GM10266 (cell line): ENCODE measurements at regions not wholly inside any gene's neighbourhood (a gene's known extent, or its start where the extent isn't known, plus 50 kb on each side); places are given as distances from the start of the nearest gene placed in this dataset.

Experiments used
- DNase-seq: peaks from one replicate; pipeline ENCODE4 v3.0.0; 2012; ENCODE audit errors: extremely low spot score
- TF ChIP-seq, protein P1 (sequence below): IDR thresholded peaks from 2 replicates; pipeline ENCODE4 v1.5.1; 2012; ENCODE audit warnings: mild to moderate bottlenecking, low read depth; ENCODE audit not compliant: control insufficient read depth, insufficient read depth; ENCODE audit errors: missing control alignments

GRCh38 chr2:234669001-234669400 lies 172.1 kb upstream of the ARL4C start:
- DNase-seq: no peak
- TF ChIP-seq, protein P1, sequence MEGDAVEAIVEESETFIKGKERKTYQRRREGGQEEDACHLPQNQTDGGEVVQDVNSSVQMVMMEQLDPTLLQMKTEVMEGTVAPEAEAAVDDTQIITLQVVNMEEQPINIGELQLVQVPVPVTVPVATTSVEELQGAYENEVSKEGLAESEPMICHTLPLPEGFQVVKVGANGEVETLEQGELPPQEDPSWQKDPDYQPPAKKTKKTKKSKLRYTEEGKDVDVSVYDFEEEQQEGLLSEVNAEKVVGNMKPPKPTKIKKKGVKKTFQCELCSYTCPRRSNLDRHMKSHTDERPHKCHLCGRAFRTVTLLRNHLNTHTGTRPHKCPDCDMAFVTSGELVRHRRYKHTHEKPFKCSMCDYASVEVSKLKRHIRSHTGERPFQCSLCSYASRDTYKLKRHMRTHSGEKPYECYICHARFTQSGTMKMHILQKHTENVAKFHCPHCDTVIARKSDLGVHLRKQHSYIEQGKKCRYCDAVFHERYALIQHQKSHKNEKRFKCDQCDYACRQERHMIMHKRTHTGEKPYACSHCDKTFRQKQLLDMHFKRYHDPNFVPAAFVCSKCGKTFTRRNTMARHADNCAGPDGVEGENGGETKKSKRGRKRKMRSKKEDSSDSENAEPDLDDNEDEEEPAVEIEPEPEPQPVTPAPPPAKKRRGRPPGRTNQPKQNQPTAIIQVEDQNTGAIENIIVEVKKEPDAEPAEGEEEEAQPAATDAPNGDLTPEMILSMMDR: no peak

DNA sequence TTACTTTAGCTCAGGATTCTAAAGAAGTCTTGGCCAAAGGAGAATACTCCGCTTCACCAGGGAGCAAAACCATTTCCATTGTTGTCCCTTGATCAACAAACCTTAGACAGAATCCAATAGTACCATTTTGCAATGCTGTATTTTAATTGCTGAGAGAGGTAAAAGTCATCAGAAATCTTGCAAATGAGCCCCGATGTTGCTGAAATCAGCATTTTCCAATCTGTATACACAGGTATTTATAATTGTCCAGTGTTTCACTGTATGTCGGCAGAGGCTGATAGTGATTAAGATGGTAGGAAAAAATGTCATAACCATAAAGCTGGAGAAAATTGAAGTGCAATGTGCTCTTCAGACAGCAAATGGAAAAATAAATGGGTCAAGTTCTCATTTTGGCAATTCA lies 170.0 kb upstream of the ARL4C start:
- TF ChIP-seq, protein P1: no peak
- DNase-seq: no peak

GRCh38 chr2:234665304-234665703 lies 168.4 kb upstream of the ARL4C start:
- DNase-seq: no peak
- TF ChIP-seq, protein P1: no peak

DNA sequence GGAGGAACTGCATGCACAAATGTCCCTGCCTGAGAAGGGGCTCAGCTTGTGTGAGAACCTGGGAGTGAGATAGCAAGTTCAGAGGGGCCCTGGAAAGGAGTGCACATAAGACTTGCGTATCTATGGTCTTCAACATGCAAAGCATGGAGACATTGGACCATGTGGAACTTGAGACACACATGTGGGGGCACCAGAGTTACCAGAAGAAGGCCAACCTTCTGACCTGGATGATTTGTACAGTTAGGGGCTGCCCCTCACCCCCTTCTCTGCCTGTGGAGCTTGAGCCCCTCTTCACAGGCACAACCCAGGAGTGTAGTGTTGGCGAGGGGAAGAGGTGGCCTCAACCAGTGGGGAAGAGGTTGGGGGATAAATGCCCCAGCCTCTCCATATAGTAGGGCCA lies 165.0 kb upstream of the ARL4C start:
- DNase-seq: no peak
- TF ChIP-seq, protein P1: no peak

GRCh38 chr2:234661175-234661574 lies 164.3 kb upstream of the ARL4C start:
- DNase-seq: no peak
- TF ChIP-seq, protein P1: no peak

- TF ChIP-seq, protein P1: no peak
- DNase-seq: no peak
These were observed 158.8 kb upstream of the ARL4C start for GRCh38 chr2:234655706-234656105.

- no peak for DNase-seq
- TF ChIP-seq, protein P1: no peak
These were observed 154.0 kb upstream of the ARL4C start for GRCh38 chr2:234650911-234651310.

GRCh38 chr2:234649951-234650350 lies 153.1 kb upstream of the ARL4C start:
- no peak for DNase-seq

More at GRCh38 chr2:234649951-234650350, 153.1 kb upstream of the ARL4C start:
- TF ChIP-seq, protein P1: no peak
